ENCODE measurements at regions not wholly inside any gene's neighbourhood (a gene's known extent, or its start where the extent isn't known, plus 50 kb on each side); places are given as distances from the start of the nearest gene placed in this dataset.

DNA sequence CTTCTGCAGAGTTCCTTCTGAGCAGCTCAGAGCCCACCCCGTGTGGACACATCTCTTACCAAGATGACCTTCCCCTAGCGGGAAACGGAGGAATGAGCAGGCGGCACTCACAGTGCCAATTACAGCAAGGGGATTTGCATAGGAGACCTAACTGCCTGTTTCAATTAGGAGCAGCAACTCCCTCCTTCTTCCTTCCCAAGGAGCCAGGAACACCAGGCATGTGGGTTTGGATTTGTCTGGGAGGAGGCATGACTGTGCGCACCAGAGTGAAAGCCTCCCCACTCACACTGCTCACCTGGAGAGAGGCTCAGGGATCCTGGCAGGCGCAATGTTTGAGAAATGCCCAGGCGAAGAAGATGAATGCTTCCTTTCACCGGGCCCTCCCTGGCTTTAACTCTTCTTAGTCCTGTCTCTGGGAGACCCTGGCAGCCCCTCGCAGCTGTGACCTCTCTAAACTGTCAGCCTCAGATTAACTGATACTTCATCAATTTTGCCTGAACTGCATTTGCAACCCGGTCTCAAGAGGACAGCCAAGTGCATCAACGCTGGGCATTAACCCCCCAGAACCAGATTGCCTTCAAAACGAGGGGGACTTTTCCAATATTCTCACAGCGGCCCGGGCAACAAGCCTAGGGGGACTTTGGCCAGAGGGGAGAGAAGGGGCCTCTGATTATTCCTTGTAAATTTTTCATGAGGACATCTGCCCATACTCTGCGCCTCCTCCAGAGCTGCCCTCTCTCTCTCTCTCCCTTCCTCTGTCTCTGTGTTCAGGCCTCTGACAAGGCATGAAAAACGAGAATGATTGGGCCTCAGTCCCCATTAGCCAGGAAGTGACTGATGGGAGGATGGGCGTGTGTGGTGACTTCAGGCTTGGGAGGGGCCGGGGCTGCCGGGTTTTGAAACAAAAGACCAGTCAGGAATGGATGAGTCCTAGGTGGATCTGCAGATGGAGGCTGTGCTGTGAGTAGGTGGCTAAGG lies 93.8 kb downstream of the CMPK2 start:
- TF ChIP-seq, protein P1, sequence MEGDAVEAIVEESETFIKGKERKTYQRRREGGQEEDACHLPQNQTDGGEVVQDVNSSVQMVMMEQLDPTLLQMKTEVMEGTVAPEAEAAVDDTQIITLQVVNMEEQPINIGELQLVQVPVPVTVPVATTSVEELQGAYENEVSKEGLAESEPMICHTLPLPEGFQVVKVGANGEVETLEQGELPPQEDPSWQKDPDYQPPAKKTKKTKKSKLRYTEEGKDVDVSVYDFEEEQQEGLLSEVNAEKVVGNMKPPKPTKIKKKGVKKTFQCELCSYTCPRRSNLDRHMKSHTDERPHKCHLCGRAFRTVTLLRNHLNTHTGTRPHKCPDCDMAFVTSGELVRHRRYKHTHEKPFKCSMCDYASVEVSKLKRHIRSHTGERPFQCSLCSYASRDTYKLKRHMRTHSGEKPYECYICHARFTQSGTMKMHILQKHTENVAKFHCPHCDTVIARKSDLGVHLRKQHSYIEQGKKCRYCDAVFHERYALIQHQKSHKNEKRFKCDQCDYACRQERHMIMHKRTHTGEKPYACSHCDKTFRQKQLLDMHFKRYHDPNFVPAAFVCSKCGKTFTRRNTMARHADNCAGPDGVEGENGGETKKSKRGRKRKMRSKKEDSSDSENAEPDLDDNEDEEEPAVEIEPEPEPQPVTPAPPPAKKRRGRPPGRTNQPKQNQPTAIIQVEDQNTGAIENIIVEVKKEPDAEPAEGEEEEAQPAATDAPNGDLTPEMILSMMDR (IDR thresholded peaks at IDR 0.05): no peak
- no peak for TF ChIP-seq POLR2A (IDR thresholded peaks at IDR 0.05)

All from Peyer's patch (tissue), 4 donors.